Jurkat, Clone E6-1 (cell line): ENCODE measurements at regions not wholly inside any gene's neighbourhood (a gene's known extent, or its start where the extent isn't known, plus 50 kb on each side); places are given as distances from the start of the nearest gene placed in this dataset.
A peak's percentile ranks its signal among the peaks of the same experiment; 100 is the strongest.

Source experiments
- DNase-seq: peaks from one replicate; pipeline ENCODE4 v3.0.0-alpha.2; 2011; ENCODE audit warnings: low read depth, low spot score
- H3K4me3 ChIP-seq: 2 replicates; pipeline ENCODE4 v1.5.1; 2011; ENCODE audit warnings: mild to moderate bottlenecking, low read length, control low read depth, moderate library complexity

DNA sequence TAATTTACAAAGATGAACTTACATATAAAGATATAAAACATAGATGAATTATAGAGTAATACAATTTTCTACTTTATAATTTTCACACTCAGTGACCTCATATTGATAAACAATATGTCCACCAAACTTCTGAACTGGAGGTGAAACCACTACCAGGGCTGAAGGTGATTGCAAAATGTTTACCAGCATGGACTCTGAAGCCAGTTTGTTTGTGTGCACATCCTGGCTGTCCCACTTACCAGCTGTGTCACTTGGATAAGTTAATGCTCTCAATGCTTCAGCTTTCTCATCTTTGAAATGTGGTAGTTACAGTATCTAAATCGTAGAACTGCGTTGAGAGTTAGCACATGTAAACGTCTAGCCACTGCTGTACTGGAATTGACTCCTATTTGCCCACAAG lies 392.6 kb downstream of the HNRNPD start:
- H3K4me3 ChIP-seq, result no peak overlapping the region
- no peak for DNase-seq

- DNase-seq, result no peak
- no peak overlapping the region for H3K4me3 ChIP-seq
Measured at GRCh38 chr4:81974523-81974922, 399.3 kb downstream of the HNRNPD start.

DNA sequence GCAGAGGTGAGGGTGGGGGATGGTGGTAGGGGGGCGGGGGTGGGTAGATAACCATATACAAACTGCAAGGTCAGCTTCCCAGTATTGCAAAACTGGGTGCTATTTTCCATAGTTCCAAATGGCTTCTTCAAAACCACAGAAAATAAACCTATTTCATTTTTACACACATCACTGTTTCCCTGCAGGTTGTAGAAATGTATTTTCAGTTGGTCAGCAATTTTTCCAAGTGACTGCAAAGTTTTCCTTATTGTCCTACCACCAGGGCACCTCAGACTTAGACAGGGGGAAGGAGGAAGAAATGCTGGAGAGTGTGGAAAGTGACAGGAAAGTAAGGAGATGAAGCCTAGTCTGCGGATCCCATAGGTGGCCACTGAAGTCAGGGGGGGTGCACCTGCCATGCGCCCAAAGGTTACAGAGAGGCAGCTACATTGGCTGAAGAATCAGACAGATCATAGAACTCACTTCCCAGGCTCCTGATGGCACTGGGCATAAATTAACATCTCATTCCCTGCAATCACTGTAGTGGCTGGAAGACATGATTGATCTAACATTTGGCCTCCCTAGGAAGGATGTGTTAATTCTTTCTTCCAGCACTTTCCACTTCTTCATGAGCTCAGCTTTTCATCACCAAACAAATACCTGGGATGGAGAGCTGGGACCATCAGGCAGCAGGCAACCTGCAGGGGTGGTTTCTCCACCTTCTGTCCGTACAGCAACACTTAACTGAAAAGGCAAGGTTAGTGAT lies 402.0 kb downstream of the HNRNPD start:
- DNase-seq, result no peak
- no peak overlapping the region for H3K4me3 ChIP-seq

DNA sequence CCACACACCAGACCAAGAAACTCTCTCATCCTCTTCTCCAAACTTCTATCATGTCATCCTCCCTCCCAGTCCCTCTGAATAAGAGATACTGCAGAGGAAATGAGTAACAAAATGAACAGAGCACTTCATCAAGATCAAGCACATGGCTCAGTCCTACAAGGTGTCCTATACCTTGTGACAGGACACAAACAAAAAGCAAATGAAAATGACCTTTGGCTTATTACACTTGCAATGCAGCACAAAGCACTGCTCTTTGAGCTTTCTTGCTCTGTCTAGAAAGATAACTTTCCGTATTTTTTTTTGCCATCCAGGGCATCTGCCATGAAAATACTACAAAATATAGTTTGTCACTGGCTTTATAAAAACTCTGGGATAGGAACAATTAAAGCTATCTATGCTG lies 402.7 kb downstream of the HNRNPD start:
- H3K4me3 ChIP-seq, result no peak overlapping the region
- no peak for DNase-seq

GRCh38 chr4:81970454-81970853 lies 403.3 kb downstream of the HNRNPD start:
- no peak overlapping the region for H3K4me3 ChIP-seq
- no peak for DNase-seq

DNA sequence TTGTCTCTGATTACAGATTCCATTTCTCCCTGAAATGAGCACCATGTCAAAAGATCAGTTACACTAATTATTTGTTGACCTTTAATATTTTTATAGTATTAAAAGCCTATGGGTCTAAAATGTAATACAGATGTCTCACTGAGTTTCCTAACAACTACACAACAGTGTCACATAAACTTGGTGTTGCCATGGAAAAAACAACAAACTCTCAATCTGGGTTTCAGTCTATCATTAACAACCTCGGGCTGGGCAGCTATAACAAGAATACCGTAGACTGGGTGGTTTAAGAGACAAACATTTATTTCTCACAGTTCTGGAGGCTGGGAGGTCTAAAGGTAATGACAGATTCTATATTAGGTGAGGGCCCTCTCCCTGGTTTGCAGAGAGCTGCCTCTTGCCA lies 407.1 kb downstream of the HNRNPD start:
- DNase-seq, result no peak
- no peak overlapping the region for H3K4me3 ChIP-seq

- H3K4me3 ChIP-seq, result no peak overlapping the region
- DNase-seq, result no peak
Measured at GRCh38 chr4:81965911-81966310, 407.9 kb downstream of the HNRNPD start.

DNA sequence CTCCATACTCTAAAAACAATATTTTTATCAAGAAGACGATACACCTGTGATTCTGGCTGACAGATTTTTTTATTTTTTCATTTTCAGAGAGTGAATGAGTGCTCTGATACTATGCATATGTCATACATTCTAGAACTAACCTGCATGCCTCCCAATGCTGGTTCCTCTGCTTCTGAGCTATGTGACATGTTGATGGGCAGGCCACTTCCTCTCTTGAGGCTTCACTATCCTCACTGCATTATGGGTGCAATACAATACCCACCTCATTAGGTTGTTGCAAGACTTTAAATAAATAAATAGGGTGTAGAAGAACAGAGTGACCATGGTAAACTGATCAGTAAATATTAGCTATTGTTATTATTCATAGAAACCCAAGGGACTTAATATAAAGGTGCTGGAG lies 408.3 kb downstream of the HNRNPD start:
- no peak overlapping the region for H3K4me3 ChIP-seq
- no peak for DNase-seq

DNA sequence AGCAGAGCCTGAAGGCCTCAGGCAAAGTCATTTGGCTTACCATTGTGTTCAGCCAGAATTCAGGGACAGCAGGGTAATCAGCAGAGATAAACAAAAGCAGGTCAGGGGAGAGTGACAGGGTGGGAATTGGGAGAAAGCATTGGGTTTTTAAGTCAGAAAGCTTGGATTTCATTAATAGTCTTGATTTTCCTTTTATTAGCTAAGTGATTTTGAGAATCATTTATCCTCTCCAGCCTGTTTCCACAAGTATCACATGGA lies 410.1 kb downstream of the HNRNPD start:
- no peak overlapping the region for H3K4me3 ChIP-seq
- DNase-seq, result no peak

GRCh38 chr4:81963015-81963762 lies 410.6 kb downstream of the HNRNPD start:
- H3K4me3 ChIP-seq, result no peak overlapping the region
- no peak for DNase-seq

GRCh38 chr4:81960961-81961360 lies 412.8 kb downstream of the HNRNPD start:
- H3K4me3 ChIP-seq, result no peak overlapping the region
- DNase-seq, result no peak

DNA sequence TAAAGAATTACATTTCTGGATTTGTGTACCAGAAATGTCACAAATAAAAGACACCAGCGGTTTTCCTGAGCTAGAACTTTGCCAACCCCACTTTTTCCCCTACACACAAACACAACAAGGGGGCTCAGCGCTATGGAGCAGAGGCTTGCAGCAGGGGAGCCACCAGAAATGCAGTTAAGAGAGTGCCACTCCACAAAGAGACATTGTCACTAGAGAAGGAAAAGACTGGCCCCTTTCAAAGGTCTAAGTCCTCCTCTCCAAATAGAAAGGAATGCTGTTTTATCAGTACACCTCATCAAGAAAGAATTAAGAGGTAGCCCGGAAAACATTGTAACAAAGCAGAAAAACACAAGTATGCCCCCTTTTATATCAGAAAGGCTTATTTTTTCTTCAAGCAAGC lies 419.5 kb downstream of the HNRNPD start:
- DNase-seq, result no peak
- no peak overlapping the region for H3K4me3 ChIP-seq

- DNase-seq, result no peak
- no peak overlapping the region for H3K4me3 ChIP-seq
Measured at GRCh38 chr4:81951891-81952455, 421.8 kb downstream of the HNRNPD start.

GRCh38 chr4:81946996-81947395 lies 426.8 kb downstream of the HNRNPD start:
- no peak overlapping the region for H3K4me3 ChIP-seq
- DNase-seq, result no peak

- no peak overlapping the region for H3K4me3 ChIP-seq
- DNase-seq, result no peak
Measured at GRCh38 chr4:81930506-81931238, 443.1 kb downstream of the HNRNPD start.

DNA sequence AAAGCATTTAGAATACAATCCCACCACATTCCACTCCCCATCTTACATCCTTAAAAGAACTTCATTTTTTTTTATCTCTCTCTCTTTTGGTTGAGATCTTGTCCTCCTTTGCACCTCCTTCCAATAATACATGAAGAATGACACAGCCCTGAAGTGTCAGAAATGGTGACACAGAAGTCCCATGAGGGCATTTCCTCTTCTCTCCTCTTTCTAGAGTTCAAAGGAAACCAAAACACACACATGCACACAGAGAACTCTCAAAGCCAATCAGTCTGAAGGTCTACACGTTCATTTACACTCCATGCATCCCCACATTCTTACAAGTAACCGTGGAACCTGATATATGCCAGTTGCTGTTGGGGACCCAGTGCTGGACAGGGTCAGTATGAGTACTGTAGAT lies 450.7 kb downstream of the HNRNPD start:
- no peak overlapping the region for H3K4me3 ChIP-seq
- no peak for DNase-seq

DNA sequence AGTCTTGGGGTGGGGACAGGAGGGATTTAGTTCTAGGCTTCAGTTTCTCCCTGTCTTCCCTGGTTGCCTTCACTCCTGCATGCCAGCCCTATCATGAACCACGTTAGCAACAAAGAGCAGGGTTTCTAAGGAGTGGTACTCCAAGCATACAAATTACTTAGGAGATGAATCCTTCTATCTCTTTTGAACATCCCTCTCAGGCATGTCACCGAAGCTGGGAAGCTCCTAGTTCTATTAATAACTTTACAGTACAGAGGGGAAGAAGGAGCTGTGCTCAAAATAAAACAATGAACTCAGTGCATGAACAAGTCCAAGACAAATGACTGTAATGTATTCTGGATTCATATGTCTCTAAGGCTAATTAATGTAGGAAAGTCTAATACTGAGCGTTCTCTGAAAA lies 450.6 kb upstream of the RASGEF1B start:
- H3K4me3 ChIP-seq, result no peak overlapping the region
- no peak for DNase-seq

DNA sequence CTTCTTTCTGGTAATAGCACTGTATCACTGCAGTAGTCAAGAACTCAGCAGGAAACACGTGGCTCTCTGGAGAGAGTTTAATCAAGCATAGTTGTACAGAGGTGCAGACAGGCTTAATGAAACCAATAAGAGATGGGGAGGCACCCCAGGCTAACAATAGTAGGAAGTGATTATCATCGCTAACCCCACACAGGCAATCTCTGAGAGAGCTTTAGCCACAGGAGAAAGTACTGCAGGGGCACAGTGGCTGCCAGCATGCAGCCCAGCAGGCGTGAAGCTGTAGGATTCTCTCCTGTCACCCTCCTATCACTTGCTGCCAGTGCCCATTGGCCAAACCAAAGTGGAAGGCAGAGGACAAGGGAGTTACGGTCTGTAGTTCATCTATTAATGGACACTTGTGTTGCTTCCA lies 450.0 kb upstream of the RASGEF1B start:
- H3K4me3 ChIP-seq, result no peak overlapping the region
- DNase-seq, result no peak

DNA sequence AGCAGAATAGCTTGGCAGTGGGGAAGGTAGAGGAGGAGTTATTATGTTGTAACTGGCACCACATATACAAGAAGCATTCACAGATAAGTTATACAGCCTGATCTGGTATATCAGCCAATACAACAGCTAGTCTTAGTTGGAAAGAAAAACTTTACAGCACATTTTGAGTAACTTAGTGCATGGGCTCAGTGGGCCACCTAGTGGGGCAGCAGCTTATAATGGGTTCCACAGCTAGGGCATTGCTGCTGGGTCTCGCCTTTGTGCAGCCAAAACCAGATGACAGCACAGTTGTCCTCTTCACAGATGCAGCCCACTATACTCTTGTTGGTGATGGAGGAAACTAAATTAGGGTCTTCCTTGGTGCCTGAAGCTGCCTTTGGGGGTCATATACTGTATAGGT lies 448.1 kb upstream of the RASGEF1B start:
- H3K4me3 ChIP-seq, result no peak overlapping the region
- DNase-seq, result no peak

GRCh38 chr4:81919223-81919622 lies 447.5 kb upstream of the RASGEF1B start:
- H3K4me3 ChIP-seq, result no peak overlapping the region
- peak; percentile 20 for DNase-seq
